GM12875 (cell line): ENCODE measurements at regions not wholly inside any gene's neighbourhood (a gene's known extent, or its start where the extent isn't known, plus 50 kb on each side); places are given as distances from the start of the nearest gene placed in this dataset.

Source experiments
- H3K4me3 ChIP-seq: one replicate; pipeline ENCODE4 v1.5.1; 2011; ENCODE audit warnings: low read depth, low read length, control low read depth
- TF ChIP-seq, protein P1 (sequence below): IDR thresholded peaks from 2 replicates; pipeline ENCODE4 v1.5.1; 2011; ENCODE audit warnings: low read depth, mild to moderate bottlenecking, control low read depth, inconsistent platforms, low read length, moderate library complexity, borderline replicate concordance; ENCODE audit not compliant: insufficient read depth

DNA sequence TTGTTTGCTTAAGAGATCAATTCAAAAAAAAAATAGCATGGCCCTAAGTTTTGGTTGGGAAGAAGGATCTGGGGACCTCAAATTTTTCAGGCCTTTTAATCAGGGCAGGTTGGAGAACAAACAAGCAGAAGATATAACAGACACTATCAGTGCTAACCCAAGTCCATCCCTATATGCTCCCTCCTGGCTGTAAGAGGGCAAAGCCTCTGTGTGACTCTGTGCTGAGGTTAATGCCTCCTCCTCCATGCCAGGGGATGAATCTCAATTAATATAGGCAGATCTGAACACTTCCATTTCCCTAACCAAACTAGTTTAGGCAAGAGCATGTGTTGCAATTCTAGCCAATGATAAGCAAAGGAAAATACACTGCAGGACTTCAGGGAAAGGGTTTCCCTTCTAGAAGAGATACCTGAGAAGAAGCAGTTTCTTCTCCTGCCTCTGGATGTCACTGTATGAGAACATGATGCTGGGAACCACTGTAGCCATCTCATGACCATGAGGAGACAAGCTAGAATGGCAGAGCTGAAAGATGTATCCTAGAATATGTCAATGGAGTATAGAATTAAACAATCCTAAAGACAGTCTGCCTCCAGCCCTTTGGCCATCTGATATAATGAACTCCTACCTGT, 76.0 kb downstream of the CHD9NB start:
- H3K4me3 ChIP-seq = no peak overlapping the region
- TF ChIP-seq, protein P1, sequence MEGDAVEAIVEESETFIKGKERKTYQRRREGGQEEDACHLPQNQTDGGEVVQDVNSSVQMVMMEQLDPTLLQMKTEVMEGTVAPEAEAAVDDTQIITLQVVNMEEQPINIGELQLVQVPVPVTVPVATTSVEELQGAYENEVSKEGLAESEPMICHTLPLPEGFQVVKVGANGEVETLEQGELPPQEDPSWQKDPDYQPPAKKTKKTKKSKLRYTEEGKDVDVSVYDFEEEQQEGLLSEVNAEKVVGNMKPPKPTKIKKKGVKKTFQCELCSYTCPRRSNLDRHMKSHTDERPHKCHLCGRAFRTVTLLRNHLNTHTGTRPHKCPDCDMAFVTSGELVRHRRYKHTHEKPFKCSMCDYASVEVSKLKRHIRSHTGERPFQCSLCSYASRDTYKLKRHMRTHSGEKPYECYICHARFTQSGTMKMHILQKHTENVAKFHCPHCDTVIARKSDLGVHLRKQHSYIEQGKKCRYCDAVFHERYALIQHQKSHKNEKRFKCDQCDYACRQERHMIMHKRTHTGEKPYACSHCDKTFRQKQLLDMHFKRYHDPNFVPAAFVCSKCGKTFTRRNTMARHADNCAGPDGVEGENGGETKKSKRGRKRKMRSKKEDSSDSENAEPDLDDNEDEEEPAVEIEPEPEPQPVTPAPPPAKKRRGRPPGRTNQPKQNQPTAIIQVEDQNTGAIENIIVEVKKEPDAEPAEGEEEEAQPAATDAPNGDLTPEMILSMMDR = peak; percentile 36; the same call in 1 of the 2 replicates

DNA sequence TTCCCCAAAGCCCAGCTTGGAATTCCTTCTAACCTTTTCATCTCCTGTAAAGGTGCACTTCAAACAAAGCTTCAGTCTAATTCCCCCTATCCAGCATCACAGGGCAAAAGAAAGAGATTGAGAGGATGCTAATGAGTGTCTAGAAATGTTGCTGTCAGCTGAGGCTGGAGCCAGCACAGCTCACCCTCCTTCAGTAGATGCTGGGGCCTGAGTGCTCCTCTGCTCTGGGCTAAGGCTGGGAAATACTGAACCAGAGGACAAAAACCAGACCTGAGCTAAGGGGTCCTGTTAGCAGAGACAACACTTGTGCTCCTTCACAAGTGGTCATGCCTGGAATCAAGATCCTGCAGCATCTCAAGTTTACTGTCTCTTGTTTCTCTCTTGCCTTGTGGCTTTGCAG, 85.0 kb downstream of the CHD9NB start:
- no peak overlapping the region for H3K4me3 ChIP-seq
- TF ChIP-seq, protein P1 = no peak

DNA sequence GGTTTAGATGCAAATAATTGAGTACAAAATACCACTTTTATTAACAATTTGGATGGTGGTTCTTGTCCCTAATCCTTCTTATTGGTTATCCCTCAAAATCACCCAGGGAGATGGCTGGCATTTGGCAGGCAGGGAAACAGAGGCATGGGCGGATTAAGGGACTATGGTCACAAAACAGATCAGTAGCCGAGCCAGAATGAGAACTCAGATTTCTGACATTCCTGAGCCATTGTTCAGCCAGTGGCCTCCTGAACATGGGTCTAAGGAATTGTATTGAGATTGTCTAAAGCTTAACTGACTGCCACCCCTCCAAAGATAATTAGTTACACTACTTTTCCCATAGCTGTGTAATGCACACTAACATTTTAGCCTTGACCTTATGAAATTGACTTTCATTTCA, 88.4 kb downstream of the CHD9NB start:
- no peak overlapping the region for H3K4me3 ChIP-seq
- TF ChIP-seq, protein P1 = no peak

DNA sequence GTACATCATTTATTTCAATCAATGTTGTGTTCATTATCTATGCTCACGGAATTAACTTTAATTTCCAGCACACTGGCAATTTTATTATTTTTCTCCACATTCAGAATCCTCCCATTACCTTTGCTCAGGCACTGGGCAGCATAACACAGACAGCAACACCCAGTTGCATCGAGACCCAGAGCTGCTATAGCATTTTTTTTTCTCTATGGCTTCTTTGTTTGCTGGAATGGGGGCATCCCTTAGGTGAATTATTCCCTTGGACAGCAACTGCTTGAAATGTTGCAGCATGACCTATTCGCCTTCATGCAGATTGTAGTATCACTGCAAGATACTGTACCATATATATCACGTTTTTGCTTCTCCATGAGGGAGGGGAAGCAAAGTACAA, 88.8 kb downstream of the CHD9NB start:
- TF ChIP-seq, protein P1 = no peak
- no peak overlapping the region for H3K4me3 ChIP-seq

DNA sequence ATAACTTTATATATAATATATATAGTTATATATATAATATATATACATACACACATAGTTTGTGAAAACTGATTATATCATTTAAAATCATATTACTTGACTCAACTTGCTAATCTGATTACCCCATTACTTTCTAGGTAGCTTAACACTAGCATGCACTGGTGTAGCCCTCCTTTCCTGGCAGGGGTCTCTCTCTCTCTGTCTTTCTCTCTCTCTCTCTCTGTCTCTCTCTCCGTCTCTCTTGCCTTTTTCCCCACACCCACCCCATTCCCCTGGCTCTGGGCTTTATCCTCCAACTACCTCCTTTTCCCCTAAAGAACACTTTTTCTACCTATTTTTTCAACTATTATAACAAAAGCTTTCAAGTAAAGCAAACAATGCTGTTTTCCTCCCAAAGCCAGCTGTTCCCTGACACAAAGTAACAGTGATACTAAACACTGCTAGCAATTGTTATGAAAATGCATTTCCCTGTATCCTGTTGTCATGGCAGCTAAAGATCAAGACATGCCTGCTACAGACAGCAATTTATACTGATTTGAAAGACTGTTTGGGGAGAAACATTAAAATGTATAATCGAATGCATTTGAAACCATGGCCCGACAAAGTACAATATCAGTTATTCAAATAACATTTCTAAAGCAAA, 89.4 kb downstream of the CHD9NB start:
- no peak overlapping the region for H3K4me3 ChIP-seq
- TF ChIP-seq, protein P1 = no peak

DNA sequence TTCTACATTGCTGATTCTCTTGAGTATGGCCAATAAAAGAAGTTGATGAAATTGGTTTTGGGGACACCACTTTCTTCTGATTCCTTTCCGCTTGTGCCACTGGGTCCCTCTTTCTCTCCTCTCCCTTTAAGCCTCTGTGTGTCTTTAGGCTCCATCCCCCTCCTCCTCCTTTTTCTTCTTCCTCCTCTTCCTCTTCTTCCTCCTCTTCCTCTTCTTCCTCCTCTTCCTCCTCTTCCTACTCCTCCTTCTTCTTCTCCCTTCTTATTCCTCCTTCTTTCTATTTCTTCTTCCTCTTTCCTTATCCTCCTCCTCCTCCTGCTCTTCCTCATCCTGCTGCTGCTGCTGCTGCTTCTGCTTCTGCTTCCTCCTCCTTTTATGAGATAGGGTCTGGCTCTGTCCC, 93.7 kb downstream of the CHD9NB start:
- TF ChIP-seq, protein P1 = no peak
- no peak overlapping the region for H3K4me3 ChIP-seq

DNA sequence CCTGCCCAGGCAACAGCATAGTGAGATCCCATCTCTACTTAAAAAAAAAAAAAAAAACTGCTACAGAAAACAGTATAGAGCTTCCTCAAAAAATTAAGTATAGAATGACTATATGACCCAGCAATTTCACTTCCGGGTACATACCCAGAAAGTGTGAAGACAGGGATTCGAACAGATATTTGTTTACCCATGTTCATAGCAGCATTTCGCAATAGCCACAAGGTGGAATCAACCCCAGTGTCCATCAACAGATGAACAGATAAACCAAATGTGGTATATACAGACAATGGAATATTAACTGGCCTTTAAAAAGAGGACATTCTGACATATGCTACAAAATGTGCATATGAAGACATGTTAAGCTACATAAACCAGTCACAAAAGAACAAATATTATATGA, 95.5 kb downstream of the CHD9NB start:
- no peak overlapping the region for H3K4me3 ChIP-seq
- TF ChIP-seq, protein P1 = no peak
